DOHH2 (cell line): ENCODE measurements at regions not wholly inside any gene's neighbourhood (a gene's known extent, or its start where the extent isn't known, plus 50 kb on each side); places are given as distances from the start of the nearest gene placed in this dataset.

Experiments
- H3F3A ChIP-seq: fragments of 200-600 bp; sonication (generic), shearing (Covaris generic); 2 replicates; pipeline ENCODE4 v1.6.0; 2016; ENCODE audit warnings: antibody characterized with exemption, mild to moderate bottlenecking; ENCODE audit not compliant: control insufficient read depth, insufficient read depth
- H3K27ac ChIP-seq: fragments of 200-600 bp; sonication (generic); 2 replicates; pipeline ENCODE4 v1.5.1; 2014; ENCODE audit warnings: low read depth, mild to moderate bottlenecking, low read length, moderate library complexity
- H3K27me3 ChIP-seq: fragments of 200-600 bp; sonication (generic); 2 replicates; pipeline ENCODE4 v1.6.1; 2014; ENCODE audit warnings: mild to moderate bottlenecking, low read length, mixed read lengths; ENCODE audit not compliant: control insufficient read depth
- H3K36me3 ChIP-seq: fragments of 200-600 bp; sonication (generic); 2 replicates; pipeline ENCODE4 v1.6.1; 2014; ENCODE audit warnings: mild to moderate bottlenecking, low read length, moderate library complexity, mixed read lengths; ENCODE audit not compliant: control insufficient read depth
- H3K4me1 ChIP-seq: fragments of 200-600 bp; sonication (generic); 2 replicates; pipeline ENCODE4 v1.6.1; 2014; ENCODE audit warnings: mild to moderate bottlenecking, low read length, mixed read lengths; ENCODE audit not compliant: control insufficient read depth
- H3K4me2 ChIP-seq: fragments of 200-600 bp; sonication (generic); 2 replicates; pipeline ENCODE4 v1.6.0; 2014; ENCODE audit warnings: mild to moderate bottlenecking, low read length, moderate library complexity
- H3K4me3 ChIP-seq: fragments of 200-600 bp; sonication (generic); 2 replicates; pipeline ENCODE4 v1.5.1; 2014; ENCODE audit warnings: mild to moderate bottlenecking, low read length, mixed read lengths
- H3K79me2 ChIP-seq: fragments of 200-600 bp; sonication (generic); 2 replicates; pipeline ENCODE4 v1.6.1; 2014; ENCODE audit warnings: mild to moderate bottlenecking, low read length, mixed read lengths; ENCODE audit not compliant: control insufficient read depth
- H3K9me2 ChIP-seq: fragments of 200-600 bp; sonication (generic); replicated peaks from 2 replicates; pipeline ENCODE4 v1.6.1; 2014; ENCODE audit warnings: mild to moderate bottlenecking, low read length, mixed read lengths; ENCODE audit not compliant: control insufficient read depth
- H3K9me3 ChIP-seq: fragments of 200-600 bp; sonication (generic); 2 replicates; pipeline ENCODE4 v1.6.1; 2014; ENCODE audit warnings: antibody characterized with exemption, low read length, mixed read lengths; ENCODE audit not compliant: control insufficient read depth, insufficient read depth
- H4K20me1 ChIP-seq: fragments of 200-600 bp; sonication (generic); 2 replicates; pipeline ENCODE4 v1.6.0; 2014; ENCODE audit warnings: low read depth, mild to moderate bottlenecking, antibody characterized with exemption, low read length, moderate library complexity; ENCODE audit not compliant: control insufficient read depth, insufficient read depth
- EZH2phosphoT487 ChIP-seq: fragments of 200-600 bp; sonication (generic); IDR thresholded peaks from 2 replicates; pipeline ENCODE4 v1.6.1; 2017; ENCODE audit warnings: borderline replicate concordance, mild to moderate bottlenecking, antibody characterized with exemption, low read length, moderate library complexity, mixed read lengths
- TF ChIP-seq, protein P1 (sequence below): fragments of 200-600 bp; sonication (generic); IDR thresholded peaks from one replicate; pipeline ENCODE4 v1.5.1; 2014; ENCODE audit warnings: antibody characterized with exemption, mild to moderate bottlenecking, low read depth, low read length; ENCODE audit not compliant: poor library complexity, severe bottlenecking

GRCh38 chr1:95753382-95754016, 519.5 kb downstream of the RWDD3 start:
- H3K4me1 ChIP-seq, result no peaks in the 10 kb centered on the region
- no peaks in the 10 kb centered on the region for H3K9me2 ChIP-seq
- H3K36me3 ChIP-seq, result no peaks in the 10 kb centered on the region
- no peak overlapping the region for H3K4me2 ChIP-seq
- no peaks in the 10 kb centered on the region for H4K20me1 ChIP-seq
- no peaks in the 10 kb centered on the region for H3K79me2 ChIP-seq
- no peak overlapping the region for H3K27ac ChIP-seq
- TF ChIP-seq, protein P1, sequence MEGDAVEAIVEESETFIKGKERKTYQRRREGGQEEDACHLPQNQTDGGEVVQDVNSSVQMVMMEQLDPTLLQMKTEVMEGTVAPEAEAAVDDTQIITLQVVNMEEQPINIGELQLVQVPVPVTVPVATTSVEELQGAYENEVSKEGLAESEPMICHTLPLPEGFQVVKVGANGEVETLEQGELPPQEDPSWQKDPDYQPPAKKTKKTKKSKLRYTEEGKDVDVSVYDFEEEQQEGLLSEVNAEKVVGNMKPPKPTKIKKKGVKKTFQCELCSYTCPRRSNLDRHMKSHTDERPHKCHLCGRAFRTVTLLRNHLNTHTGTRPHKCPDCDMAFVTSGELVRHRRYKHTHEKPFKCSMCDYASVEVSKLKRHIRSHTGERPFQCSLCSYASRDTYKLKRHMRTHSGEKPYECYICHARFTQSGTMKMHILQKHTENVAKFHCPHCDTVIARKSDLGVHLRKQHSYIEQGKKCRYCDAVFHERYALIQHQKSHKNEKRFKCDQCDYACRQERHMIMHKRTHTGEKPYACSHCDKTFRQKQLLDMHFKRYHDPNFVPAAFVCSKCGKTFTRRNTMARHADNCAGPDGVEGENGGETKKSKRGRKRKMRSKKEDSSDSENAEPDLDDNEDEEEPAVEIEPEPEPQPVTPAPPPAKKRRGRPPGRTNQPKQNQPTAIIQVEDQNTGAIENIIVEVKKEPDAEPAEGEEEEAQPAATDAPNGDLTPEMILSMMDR, result no peak
- no peak for TF ChIP-seq EZH2phosphoT487
- no peak overlapping the region for H3K4me3 ChIP-seq
- H3F3A ChIP-seq, result no peaks in the 10 kb centered on the region
- no peaks in the 10 kb centered on the region for H3K27me3 ChIP-seq
- H3K9me3 ChIP-seq, result peaks cover 3% of the 10 kb centered on the region; the same call in 1 of the 2 replicates

- no peaks in the 10 kb centered on the region for H3K9me2 ChIP-seq
- H3K9me3 ChIP-seq, result peaks cover 3% of the 10 kb centered on the region; the same call in 1 of the 2 replicates
- no peaks in the 10 kb centered on the region for H4K20me1 ChIP-seq
- no peaks in the 10 kb centered on the region for H3K4me1 ChIP-seq
- no peak overlapping the region for H3K4me2 ChIP-seq
- H3K27me3 ChIP-seq, result no peaks in the 10 kb centered on the region
- no peak overlapping the region for H3K4me3 ChIP-seq
- TF ChIP-seq, protein P1, result no peak
- no peak for TF ChIP-seq EZH2phosphoT487
- no peaks in the 10 kb centered on the region for H3K36me3 ChIP-seq
- no peak overlapping the region for H3K27ac ChIP-seq
- H3K79me2 ChIP-seq, result no peaks in the 10 kb centered on the region
- no peaks in the 10 kb centered on the region for H3F3A ChIP-seq
Observed at GRCh38 chr1:95754412-95754811, 520.4 kb downstream of the RWDD3 start.

- Histone ChIP-seq H4K20me1 (no peaks in the 10 kb centered on the region), H3K9me2 (no peaks in the 10 kb centered on the region), H3K9me3 (no peaks in the 10 kb centered on the region), H3K36me3 (no peaks in the 10 kb centered on the region), H3K79me2 (no peaks in the 10 kb centered on the region), H3F3A (no peaks in the 10 kb centered on the region), H3K27me3 (no peaks in the 10 kb centered on the region), H3K4me3 (no peak overlapping the region), H3K4me1 (no peaks in the 10 kb centered on the region), H3K27ac (no peak overlapping the region), H3K4me2 (no peak overlapping the region)
- TF ChIP-seq EZH2phosphoT487, result no peak
- TF ChIP-seq, protein P1, result no peak
Observed at GRCh38 chr1:95766036-95766435, 532.0 kb downstream of the RWDD3 start.
